Spleen (tissue), 7 donors: ENCODE measurements at regions not wholly inside any gene's neighbourhood (a gene's known extent, or its start where the extent isn't known, plus 50 kb on each side); places are given as distances from the start of the nearest gene placed in this dataset.

Experiments
- POLR2A ChIP-seq, 3 donors: fragments of 450-650 bp; IDR thresholded peaks; one replicate each; pipeline ENCODE4 v1.5.1; 2017; ENCODE audit warnings: antibody characterized with exemption in 3 of 3, mild to moderate bottlenecking in 1 of 3
- POLR2AphosphoS5 ChIP-seq, 3 donors: sonication (generic); formaldehyde crosslinking; IDR thresholded peaks; one replicate each; pipeline ENCODE4 v1.5.1; 2017; ENCODE audit warnings: antibody characterized with exemption in 3 of 3
- TF ChIP-seq, protein P1 (sequence below), 11 experiments: fragments of 200-600 bp in 7 of 11; fragments of 450-650 bp in 4 of 11; sonication (generic) in 4 of 11; IDR thresholded peaks in 8 of 11; conservative IDR thresholded peaks in 3 of 11; 1 replicate in 7 of 11; 2 replicates in 4 of 11; pipeline versions ENCODE4 v1.4.0 to v1.8.0; 2016 to 2021; ENCODE audit warnings: antibody characterized with exemption in 11 of 11, inconsistent platforms in 4 of 11, mild to moderate bottlenecking in 1 of 11
- donor health status: DM: no; HTN: no; CAD: no; lungs with moderate emphysema.
- donor health status: DM: no; HTN: no; CAD: no.
- donor health status: DM: no; HTN: no; CAD: no.

DNA sequence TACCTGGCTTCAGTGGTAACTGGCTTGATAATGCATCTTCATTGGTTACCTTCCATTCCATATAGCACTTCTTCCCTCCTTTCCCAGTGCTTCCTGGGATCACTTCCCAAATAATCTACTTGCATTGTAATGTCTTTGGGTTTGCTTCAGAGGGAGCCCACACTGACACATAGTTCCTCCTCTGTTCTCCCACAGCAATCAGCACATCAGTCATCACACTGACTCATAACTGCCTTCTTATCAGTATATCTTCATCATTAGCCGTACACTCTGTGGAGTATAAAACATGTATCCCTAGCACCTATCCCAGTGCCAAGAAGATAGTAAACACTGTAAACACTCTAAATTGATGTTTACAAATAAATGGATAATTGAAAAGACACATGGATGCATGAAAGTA lies 91.4 kb upstream of the SCN10A start:
- TF ChIP-seq, protein P1, sequence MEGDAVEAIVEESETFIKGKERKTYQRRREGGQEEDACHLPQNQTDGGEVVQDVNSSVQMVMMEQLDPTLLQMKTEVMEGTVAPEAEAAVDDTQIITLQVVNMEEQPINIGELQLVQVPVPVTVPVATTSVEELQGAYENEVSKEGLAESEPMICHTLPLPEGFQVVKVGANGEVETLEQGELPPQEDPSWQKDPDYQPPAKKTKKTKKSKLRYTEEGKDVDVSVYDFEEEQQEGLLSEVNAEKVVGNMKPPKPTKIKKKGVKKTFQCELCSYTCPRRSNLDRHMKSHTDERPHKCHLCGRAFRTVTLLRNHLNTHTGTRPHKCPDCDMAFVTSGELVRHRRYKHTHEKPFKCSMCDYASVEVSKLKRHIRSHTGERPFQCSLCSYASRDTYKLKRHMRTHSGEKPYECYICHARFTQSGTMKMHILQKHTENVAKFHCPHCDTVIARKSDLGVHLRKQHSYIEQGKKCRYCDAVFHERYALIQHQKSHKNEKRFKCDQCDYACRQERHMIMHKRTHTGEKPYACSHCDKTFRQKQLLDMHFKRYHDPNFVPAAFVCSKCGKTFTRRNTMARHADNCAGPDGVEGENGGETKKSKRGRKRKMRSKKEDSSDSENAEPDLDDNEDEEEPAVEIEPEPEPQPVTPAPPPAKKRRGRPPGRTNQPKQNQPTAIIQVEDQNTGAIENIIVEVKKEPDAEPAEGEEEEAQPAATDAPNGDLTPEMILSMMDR (IDR thresholded peaks at IDR 0.05 in 8 of 11, conservative IDR thresholded peaks at IDR 0.05 in 3 of 11), result no peak
- TF ChIP-seq POLR2A (IDR thresholded peaks at IDR 0.05) (no peak), POLR2AphosphoS5 (IDR thresholded peaks at IDR 0.05) (no peak)
